Amniotic stem cell (primary cell): ENCODE measurements at regions not wholly inside any gene's neighbourhood (a gene's known extent, or its start where the extent isn't known, plus 50 kb on each side); places are given as distances from the start of the nearest gene placed in this dataset.
A peak's percentile ranks its signal among the peaks of the same experiment; 100 is the strongest.
"Not testable (repeated sequence)": the region's sequence is repeated elsewhere in the genome, so short reads cannot be mapped to it uniquely, and the experiment has no call there.

Experiments used
- DNase-seq: peaks from one replicate; lab custom pipeline; 2025; lab: John Stamatoyannopoulos, UW

- no peak for DNase-seq
These were observed 55.6 kb downstream of the TLNRD1 start for GRCh38 chr15:81056304-81056703.

- no peak for DNase-seq
These were observed 59.7 kb downstream of the TLNRD1 start for GRCh38 chr15:81060470-81060869.

GRCh38 chr15:81060907-81061306, 60.2 kb downstream of the TLNRD1 start:
- DNase-seq, result no peak

- DNase-seq, result no peak
These were observed 60.9 kb downstream of the TLNRD1 start for GRCh38 chr15:81061490-81062253.

- no peak for DNase-seq
These were observed 62.2 kb downstream of the TLNRD1 start for GRCh38 chr15:81062937-81063336.

- no peak for DNase-seq
These were observed 63.5 kb downstream of the TLNRD1 start for GRCh38 chr15:81064253-81064652.

- DNase-seq, result not testable (repeated sequence)
These were observed 66.5 kb upstream of the CFAP161 start for GRCh38 chr15:81067567-81067966.

- no peak for DNase-seq
These were observed 65.6 kb upstream of the CFAP161 start for GRCh38 chr15:81068516-81068915.

GRCh38 chr15:81069356-81069755, 64.7 kb upstream of the CFAP161 start:
- DNase-seq, result no peak

GRCh38 chr15:81069909-81070308, 64.2 kb upstream of the CFAP161 start:
- DNase-seq, result no peak

- peak; percentile 10 for DNase-seq
These were observed 63.0 kb upstream of the CFAP161 start for GRCh38 chr15:81071120-81071519.

GRCh38 chr15:81071705-81072104, 62.4 kb upstream of the CFAP161 start:
- no peak for DNase-seq

- no peak for DNase-seq
These were observed 61.5 kb upstream of the CFAP161 start for GRCh38 chr15:81072551-81072950.

- DNase-seq, result no peak
These were observed 60.3 kb upstream of the CFAP161 start for GRCh38 chr15:81073801-81074200.

- DNase-seq, result no peak
These were observed 59.3 kb upstream of the CFAP161 start for GRCh38 chr15:81074773-81075172.

GRCh38 chr15:81075272-81075671, 58.8 kb upstream of the CFAP161 start:
- no peak for DNase-seq

GRCh38 chr15:81080996-81081395, 53.1 kb upstream of the CFAP161 start:
- no peak for DNase-seq

GRCh38 chr15:81083201-81083600, 50.9 kb upstream of the CFAP161 start:
- DNase-seq, result no peak
